Kidney (tissue), 13 donors: ENCODE measurements at regions not wholly inside any gene's neighbourhood (a gene's known extent, or its start where the extent isn't known, plus 50 kb on each side); places are given as distances from the start of the nearest gene placed in this dataset.

Experiments used
- DNase-seq, 5 donors: peaks; one replicate each; pipeline ENCODE4 v3.0.0-alpha.2; 2013 to 2020
- FAIRE-seq: peaks from 2 replicates; lab custom pipeline; 2012; peaks lifted over from hg19 to GRCh38; lab: Jason Lieb, UNC
- H3K27ac ChIP-seq, 2 donors: one replicate each; pipeline ENCODE4 v1.7.0; 2013; ENCODE audit warnings: low read depth in 2 of 2, low read length in 2 of 2, inconsistent platforms in 1 of 2
- H3K27me3 ChIP-seq: one replicate; pipeline ENCODE4 v1.7.1; 2013; ENCODE audit warnings: low read length, inconsistent platforms; ENCODE audit not compliant: control insufficient read depth, insufficient read depth
- H3K36me3 ChIP-seq, 3 donors: one replicate each; pipeline versions ENCODE4 v1.7.0 to v1.7.1; 2013; ENCODE audit warnings: low read length in 3 of 3, control low read depth in 1 of 3, inconsistent platforms in 1 of 3; ENCODE audit not compliant: insufficient read depth in 3 of 3, control insufficient read depth in 2 of 3
- H3K4me1 ChIP-seq, 3 donors: one replicate each; pipeline versions ENCODE4 v1.7.0 to v1.7.1; 2013; ENCODE audit warnings: low read length in 3 of 3, inconsistent platforms in 1 of 3, low read depth in 1 of 3; ENCODE audit not compliant: control insufficient read depth in 2 of 3, insufficient read depth in 2 of 3
- H3K4me3 ChIP-seq, 3 donors: one replicate each; pipeline versions ENCODE4 v1.7.0 to v1.8.1; 2013; ENCODE audit warnings: low read length in 3 of 3, control low read depth in 1 of 3, inconsistent platforms in 1 of 3
- H3K9ac ChIP-seq, 3 donors: one replicate each; pipeline versions ENCODE4 v1.7.0 to v1.7.1; 2013; ENCODE audit warnings: low read length in 3 of 3, control low read depth in 1 of 3, inconsistent platforms in 1 of 3
- H3K9me3 ChIP-seq, 3 donors: one replicate each; pipeline versions ENCODE4 v1.7.0 to v1.7.1; 2013; ENCODE audit warnings: low read length in 3 of 3, control low read depth in 1 of 3, inconsistent platforms in 1 of 3; ENCODE audit not compliant: control insufficient read depth in 2 of 3, insufficient read depth in 1 of 3
- CTCF ChIP-seq: IDR thresholded peaks from 3 replicates; pipeline ENCODE4 v1.5.1; 2012; ENCODE audit warnings: mild to moderate bottlenecking, moderate library complexity, borderline replicate concordance; ENCODE audit not compliant: insufficient read depth; ENCODE audit errors: extremely low read depth
- intact Hi-C: fragments of 100-400 bp; cut with DNase I; formaldehyde crosslinking; loops from one replicate; pipeline ENCODE4 v1.11.1; 2022
- donor health status: control.
- donor health status: control.
- donor health status: control.
- donor health status: control.
- donor health status: control.
- donor health status: DM: yes; HTN: yes; CAD: no.
- donor health status: Normal renal cell carcinoma (clear cell type).

- H3K4me3 ChIP-seq, result no peak overlapping the region
- H3K36me3 ChIP-seq, result no peaks in the 10 kb centered on the region
- FAIRE-seq (no peak), DNase-seq (no peak)
- no peak overlapping the region for H3K9ac ChIP-seq
- intact Hi-C loops, result no loop called here
- no peak overlapping the region for H3K27ac ChIP-seq
- no peak for TF ChIP-seq CTCF
- no peaks in the 10 kb centered on the region for H3K9me3 ChIP-seq
- no peaks in the 10 kb centered on the region for H3K27me3 ChIP-seq
- H3K4me1 ChIP-seq, result no peaks in the 10 kb centered on the region
These were observed 75.5 kb downstream of the PHETA1 start for GRCh38 chr12:111293266-111294009.

- H3K27me3 ChIP-seq, result no peaks in the 10 kb centered on the region
- no peaks in the 10 kb centered on the region for H3K9me3 ChIP-seq
- no peak overlapping the region for H3K9ac ChIP-seq
- no peak overlapping the region for H3K4me3 ChIP-seq
- H3K4me1 ChIP-seq, result no peaks in the 10 kb centered on the region
- no peaks in the 10 kb centered on the region for H3K36me3 ChIP-seq
- DNase-seq (no peak), FAIRE-seq (no peak)
- intact Hi-C loops, result no loop called here
- no peak for TF ChIP-seq CTCF
- H3K27ac ChIP-seq, result no peak overlapping the region
These were observed 77.5 kb downstream of the PHETA1 start for GRCh38 chr12:111291357-111291756.

DNA sequence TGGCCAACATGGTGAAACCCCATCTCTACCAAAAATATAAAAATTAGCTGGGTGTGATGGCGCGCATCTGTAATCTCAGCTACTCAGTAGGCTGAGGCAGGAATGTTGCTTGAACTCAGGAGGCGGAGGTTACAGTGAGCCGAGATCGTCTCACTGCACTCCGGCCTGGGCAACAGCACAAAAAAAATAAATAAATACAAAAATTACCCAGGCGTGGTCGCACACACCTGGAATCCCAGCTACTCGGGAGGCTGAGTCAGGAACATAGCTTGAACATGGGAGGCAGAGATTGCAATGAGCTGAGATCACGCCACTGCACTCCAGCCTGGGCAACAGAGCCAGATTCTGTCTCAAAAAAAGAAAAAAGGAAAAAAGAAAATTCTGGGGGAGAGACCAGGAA is 80.1 kb downstream of the PHETA1 start:
- FAIRE-seq (no peak), DNase-seq (no peak)
- H3K4me1 ChIP-seq, result no peaks in the 10 kb centered on the region
- no peak overlapping the region for H3K4me3 ChIP-seq
- no peaks in the 10 kb centered on the region for H3K9me3 ChIP-seq
- H3K9ac ChIP-seq, result no peak overlapping the region
- no peaks in the 10 kb centered on the region for H3K27me3 ChIP-seq
- intact Hi-C loops, result no loop called here
- H3K36me3 ChIP-seq, result no peaks in the 10 kb centered on the region
- H3K27ac ChIP-seq, result no peak overlapping the region
- no peak for TF ChIP-seq CTCF
